ENCODE measurements at regions not wholly inside any gene's neighbourhood (a gene's known extent, or its start where the extent isn't known, plus 50 kb on each side); places are given as distances from the start of the nearest gene placed in this dataset.

GRCh38 chr5:5738797-5739489, 316.5 kb downstream of the ICE1 start:
- Histone ChIP-seq H2BK120ac (ENCODE audit: low read depth, low read length, poor library complexity, severe bottlenecking) (no peak overlapping the region), H2BK12ac (ENCODE audit: insufficient read length, low read depth, low read length) (no peak overlapping the region), H3K23me2 (ENCODE audit: insufficient read length, low read depth, low read length, poor library complexity, severe bottlenecking) (no peaks in the 10 kb centered on the region), H4K20me1 (ENCODE audit: control insufficient read depth, insufficient read depth, insufficient read length) (no peaks in the 10 kb centered on the region), H3K9me3 (ENCODE audit: control insufficient read depth, low read depth, low read length) (no peaks in the 10 kb centered on the region), H2BK15ac (ENCODE audit: low read depth, low read length) (no peak overlapping the region), H3K79me2 (ENCODE audit: insufficient read depth, low read length) (no peaks in the 10 kb centered on the region), H2AFZ (ENCODE audit: low read length) (no peak overlapping the region), H3K79me1 (ENCODE audit: insufficient read depth, low read depth, low read length, poor library complexity, severe bottlenecking) (no peaks in the 10 kb centered on the region), H3K27me3 (ENCODE audit: insufficient read depth, low read length) (no peaks in the 10 kb centered on the region), H3K56ac (ENCODE audit: insufficient read length, low read depth, low read length) (no peak overlapping the region), H2BK20ac (ENCODE audit: low read depth, low read length, poor library complexity, severe bottlenecking) (no peak overlapping the region), H4K91ac (ENCODE audit: insufficient read length, low read depth, low read length) (no peak overlapping the region), H3K4me1 (ENCODE audit: insufficient read depth, low read length) (no peaks in the 10 kb centered on the region), H2AK5ac (ENCODE audit: insufficient read length, low read length) (no peak overlapping the region), H3K18ac (ENCODE audit: insufficient read length, low read depth, low read length) (no peak overlapping the region), H3K9ac (ENCODE audit: extremely low read depth, insufficient read length, low read length) (no peak overlapping the region), H3K14ac (ENCODE audit: insufficient read depth, low read length) (no peak overlapping the region), H3K27ac (ENCODE audit: insufficient read length, low read depth, low read length) (no peak overlapping the region), H3K4me2 (ENCODE audit: insufficient read depth, insufficient read length, low read length) (no peak overlapping the region), H3K4ac (ENCODE audit: low read depth, low read length) (no peak overlapping the region), H4K8ac (replicated peaks; ENCODE audit: insufficient read length, low read depth, low read length) (no peak overlapping the region), H4K5ac (ENCODE audit: insufficient read length, low read depth, low read length) (no peak overlapping the region), H3T11ph (ENCODE audit: low read length) (no peak overlapping the region), H2BK5ac (ENCODE audit: insufficient read length, low read length) (no peak overlapping the region), H3K23ac (ENCODE audit: insufficient read length, low read depth, low read length) (no peak overlapping the region)
- no peak overlapping the region for H3K27ac Mint-ChIP-seq
- no CpG with 5 or more reads among the region's 2 CpGs for WGBS (ENCODE audit: extremely low coverage, insufficient read length, low lambda C conversion rate)
- DNase-seq: no peak
- peaks cover 2 to 13% (median 8%) of the 10 kb centered on the region in 3 experiments; a peak in 4 of 7 replicates for H3K36me3 Mint-ChIP-seq (ENCODE audit: insufficient read depth in 1 of 3, low read depth in 3 of 3)
- H3K4me1 Mint-ChIP-seq: 0 out of 4 replicates have a peak, but pooled peaks cover 0 to 2% of the 10 kb centered on the region in 2 experiments
- peaks cover 7 to 12% of the 10 kb centered on the region in 2 experiments; a peak in 4 of 5 replicates for H3K9me3 Mint-ChIP-seq
- H3K27me3 Mint-ChIP-seq (ENCODE audit: low read depth): no peaks in the 10 kb centered on the region; the same call in 1 of the 2 replicates
- TF ChIP-seq CTCF (conservative IDR thresholded peaks at IDR 0.05): no peak
- H3K4me3 Mint-ChIP-seq: no peak overlapping the region
